ENCODE measurements at regions not wholly inside any gene's neighbourhood (a gene's known extent, or its start where the extent isn't known, plus 50 kb on each side); places are given as distances from the start of the nearest gene placed in this dataset.

DNA sequence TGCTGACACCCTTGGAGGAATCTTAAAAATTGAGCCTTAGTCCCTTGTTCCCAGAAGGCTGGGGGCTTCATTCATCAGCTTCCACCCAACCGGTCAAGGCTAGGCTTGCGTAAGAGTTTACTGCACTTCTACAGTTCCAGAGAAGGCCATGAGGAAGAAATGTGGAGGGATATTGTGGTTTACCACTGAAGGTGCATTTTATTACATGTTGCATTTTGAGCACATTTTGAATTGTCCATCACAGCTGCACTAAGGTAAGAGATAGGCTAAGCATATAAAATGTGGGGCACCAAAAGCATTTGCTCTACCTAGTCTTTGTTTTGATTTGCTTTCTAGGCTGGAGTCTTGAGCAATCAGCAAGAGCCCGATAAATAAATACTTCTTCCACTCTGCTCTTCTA lies 167.1 kb upstream of the PAPPA start:
- no peak for DNase-seq (ENCODE audit: low read depth)

DNA sequence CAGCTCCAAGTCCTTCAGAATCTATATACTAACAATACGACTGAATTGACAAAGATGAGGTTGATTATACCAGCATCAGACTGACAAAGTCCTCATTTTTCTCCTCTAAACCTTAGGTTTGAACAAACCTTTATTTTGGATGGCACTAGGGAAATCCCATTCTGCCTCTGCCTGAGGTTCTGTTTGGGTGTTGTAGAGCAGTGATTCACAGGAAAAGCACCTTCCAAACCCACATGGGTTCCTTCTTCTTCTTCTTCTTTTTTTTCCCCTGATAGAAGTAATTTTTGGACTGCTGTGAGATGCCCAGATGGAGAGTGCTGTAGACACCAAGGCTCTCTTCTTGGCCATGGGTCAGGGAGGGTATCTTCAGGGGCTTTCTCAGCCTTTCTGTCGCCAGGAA lies 164.9 kb upstream of the PAPPA start:
- no peak for DNase-seq (ENCODE audit: low read depth)

DNA sequence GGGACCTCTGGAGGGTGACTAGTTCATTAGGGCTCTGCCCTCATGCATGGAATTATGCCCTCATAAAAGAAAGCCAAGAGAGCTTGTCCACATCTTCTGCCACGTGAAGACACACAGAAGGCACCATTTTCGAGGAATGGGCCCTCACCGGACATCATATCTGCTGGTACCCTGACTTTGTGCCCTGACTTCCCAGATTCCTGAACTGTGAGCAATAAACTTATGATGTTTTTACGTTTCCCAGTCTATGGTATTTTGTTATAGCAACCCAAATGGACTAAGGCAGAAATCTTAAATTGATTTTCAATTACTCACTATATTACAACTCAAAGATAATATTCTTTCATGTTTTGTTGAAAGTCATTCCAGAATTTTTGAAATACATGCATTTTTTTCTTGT lies 163.8 kb upstream of the PAPPA start:
- DNase-seq (ENCODE audit: low read depth) = no peak

DNA sequence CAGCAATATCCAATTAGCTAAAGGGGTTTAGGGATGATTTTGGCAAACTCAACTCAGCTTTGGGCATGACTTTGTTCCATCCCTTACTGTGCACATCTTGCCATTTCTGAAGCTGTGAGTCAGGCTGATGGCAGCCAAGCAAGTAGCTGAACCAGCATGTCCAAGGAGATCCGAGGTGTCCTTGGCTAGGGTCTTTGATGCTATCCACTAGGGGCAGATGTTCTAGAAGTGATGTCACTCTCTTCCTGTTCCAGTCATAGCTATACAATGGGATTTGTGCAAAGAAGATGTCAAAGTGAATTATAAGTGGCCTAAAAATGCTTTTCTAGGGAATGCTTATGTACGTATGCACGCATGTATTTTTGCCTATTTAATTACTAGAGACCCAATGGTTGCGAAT lies 160.8 kb upstream of the PAPPA start:
- no peak for DNase-seq (ENCODE audit: low read depth)

DNA sequence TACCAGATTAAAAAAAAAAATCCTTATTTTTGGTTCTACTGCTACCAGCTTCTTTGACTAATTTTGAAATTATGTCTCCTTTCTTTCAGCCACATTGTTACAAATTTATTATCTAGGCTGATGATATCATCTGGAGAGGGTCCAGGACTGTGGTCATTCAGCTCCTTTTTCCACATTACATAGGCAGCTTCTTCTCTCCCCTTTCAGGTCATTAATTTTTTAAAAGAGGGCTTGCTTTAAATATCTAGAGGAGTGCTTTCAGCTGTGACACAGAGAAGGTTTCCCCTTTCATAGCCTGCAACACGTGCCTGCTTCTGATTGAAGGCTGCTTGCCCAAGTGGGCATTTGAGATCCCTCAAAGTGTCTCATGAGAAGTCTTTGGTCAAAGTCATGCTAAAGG lies 155.7 kb upstream of the PAPPA start:
- no peak for DNase-seq (ENCODE audit: low read depth)

DNA sequence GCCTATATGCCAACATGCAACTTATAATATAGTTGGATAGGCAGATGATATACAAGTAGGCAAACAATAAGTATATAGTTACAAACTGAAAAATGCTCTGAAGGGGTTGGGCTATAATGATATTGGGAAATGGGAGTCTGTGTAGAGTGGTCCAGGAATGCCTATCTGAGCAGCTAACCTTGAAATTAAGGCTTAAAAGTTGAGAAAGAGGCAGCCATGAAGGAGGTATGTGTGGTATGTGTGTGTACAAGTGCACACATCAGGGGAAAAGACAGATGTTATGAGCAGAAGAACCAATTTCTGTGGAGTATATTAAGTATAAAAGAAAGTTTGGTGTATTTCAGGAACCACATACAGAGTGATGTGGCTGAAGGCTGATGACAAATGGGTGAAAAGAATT lies 154.9 kb upstream of the PAPPA start:
- no peak for DNase-seq (ENCODE audit: low read depth)

DNA sequence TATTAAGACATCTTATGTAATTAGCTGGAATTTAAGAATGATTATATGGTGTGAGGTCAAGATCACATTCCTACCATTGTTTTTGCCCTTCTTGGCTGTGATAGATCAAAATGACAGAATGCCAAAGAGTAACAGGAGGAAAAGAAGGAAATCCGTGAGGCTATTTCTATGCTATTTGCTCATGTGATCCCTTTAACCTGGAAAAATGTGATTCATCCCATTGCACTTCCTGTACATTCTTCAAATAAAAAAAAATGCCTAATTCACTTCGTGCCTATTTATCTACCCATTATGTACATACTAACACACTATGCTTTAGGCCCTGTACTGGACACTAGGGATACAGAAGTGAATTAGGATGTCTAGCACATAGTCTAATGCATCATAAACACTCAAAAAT lies 154.1 kb upstream of the PAPPA start:
- no peak for DNase-seq (ENCODE audit: low read depth)

DNA sequence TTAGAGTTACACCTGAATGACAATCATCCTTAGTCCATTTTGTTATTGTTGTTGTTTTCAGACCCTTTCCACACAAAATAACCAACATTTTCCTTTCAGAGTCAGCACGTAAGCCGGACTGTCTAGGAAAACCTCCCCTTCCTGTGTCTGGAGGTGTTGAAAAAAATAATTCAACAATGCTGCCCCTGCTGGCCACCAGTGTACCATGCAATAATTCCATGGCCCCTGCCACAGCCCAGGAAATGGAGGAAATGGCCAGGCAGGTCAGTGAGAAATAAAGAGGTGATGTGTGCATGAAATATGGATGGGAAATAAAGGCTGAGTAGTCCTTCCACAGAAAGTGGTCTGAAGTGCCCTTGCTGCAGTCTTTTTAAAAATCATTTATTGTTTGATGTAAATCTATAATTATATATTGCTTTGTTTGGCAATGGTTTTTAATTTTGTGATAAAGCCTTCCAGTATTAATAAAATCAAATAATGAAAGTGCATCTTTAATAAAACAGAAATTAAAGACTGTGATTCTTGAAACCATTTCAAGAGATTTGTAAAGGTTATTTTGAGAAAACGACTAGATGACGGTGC lies 152.8 kb upstream of the PAPPA start:
- no peak for DNase-seq (ENCODE audit: low read depth)

DNA sequence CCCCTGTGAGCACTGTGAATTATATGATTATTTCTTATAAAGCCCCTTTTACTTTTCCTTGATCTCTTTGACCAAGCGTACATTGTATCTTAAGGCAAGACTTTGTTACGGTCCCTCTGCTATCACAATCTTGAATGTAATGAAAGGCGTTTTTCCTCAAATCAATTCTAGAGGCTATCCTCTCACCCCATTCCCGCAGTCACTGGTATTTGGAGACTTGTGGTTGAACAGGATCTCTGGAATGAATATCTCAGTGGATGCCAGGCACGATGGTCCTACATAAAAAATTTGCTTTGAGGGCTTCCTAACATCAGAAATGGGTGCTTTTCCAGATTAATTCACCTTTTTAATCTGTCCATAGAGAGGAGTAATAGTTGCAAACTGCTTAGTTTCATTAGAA lies 151.4 kb upstream of the PAPPA start:
- no peak for DNase-seq (ENCODE audit: low read depth)

DNA sequence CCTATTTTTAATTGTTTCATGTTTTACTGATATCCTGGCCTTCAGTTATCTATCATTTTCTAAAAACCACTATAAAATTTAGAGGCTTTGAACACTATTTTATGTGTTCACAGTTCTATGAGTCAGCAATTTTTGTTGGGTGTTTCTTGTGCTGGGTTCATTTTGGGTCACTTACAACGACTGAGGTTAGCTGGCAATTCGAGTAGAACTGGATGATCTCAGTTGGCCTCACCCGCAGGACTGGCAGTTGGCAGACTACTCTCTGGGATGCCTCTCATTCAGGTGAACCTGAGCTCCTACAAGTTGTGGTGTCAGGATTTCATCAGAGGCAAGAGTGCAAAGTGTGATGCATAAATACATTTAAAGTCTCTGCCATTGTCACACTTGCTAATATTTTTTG lies 151.0 kb upstream of the PAPPA start:
- no peak for DNase-seq (ENCODE audit: low read depth)

DNA sequence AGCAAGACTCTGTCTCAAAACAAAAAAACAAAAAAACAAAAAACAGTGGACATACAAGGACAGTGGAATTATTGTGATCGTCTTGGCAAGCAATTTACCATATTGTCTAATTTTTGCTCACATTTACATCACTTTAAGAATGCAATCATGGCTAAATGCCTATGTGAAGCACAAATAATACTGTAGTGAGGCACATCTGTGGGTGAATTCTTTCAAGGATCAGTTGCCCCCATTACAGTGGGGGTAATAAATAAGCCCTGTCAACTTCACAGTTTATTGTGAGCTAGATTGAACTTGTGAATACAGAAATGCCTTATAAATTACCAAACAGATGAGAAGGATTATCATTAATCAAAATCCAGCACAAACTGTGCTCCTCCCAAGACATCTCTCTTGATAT lies 150.2 kb upstream of the PAPPA start:
- no peak for DNase-seq (ENCODE audit: low read depth)

DNA sequence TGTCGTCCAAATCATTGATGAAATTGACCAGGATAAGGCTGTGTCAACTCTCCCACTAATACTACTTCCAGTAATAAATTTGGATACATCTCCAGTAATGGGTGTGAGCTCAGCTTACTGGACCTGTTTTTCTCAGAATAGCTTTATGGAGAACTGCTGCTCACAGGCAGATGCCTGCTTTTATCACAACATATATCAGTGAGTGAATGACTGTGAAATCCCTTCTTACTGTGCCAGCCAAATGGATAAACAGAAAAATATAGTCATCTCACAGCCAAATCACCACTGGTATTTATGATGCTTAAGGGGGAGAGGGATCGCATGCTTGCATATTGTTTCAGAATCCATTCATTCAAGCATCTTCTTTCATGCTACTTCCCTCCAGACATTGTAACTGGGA lies 148.4 kb upstream of the PAPPA start:
- no peak for DNase-seq (ENCODE audit: low read depth)

DNA sequence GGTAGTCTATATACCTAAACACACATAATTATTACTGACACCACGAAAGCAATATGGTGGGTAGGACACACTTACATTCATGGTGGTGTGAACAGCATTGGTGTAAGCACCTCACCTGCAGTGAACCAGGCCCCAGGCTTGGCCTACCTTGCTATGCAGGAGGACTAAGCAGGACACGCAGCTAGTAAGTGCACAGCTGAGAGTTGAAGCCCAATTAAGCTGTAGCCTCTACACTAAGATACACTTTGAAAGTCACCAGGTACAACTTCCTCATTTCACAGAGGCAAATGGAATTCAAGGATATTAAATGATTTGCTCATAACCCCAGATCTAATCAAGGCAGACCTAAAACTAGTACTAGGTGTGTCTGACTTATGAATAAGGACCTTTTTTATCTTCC lies 145.8 kb upstream of the PAPPA start:
- DNase-seq (ENCODE audit: low read depth) = no peak

DNA sequence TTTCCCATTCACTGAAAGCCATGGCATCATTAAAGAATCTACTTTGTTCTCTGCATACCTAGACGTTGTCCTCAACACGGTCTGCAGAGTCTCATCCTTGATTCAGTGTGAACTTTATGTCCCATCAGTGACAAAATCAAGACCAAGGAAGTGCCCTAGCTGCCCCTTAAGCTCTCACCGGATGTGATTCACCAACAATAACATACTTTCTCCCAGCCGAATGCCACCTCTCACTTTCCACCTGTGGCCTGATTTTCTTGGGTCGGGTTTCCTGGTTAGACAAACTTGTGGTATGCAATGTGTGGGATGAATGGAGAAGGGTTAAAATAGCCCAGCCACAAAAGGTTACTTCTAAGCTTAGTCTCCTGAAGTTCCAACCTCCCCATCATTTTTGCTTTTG lies 145.3 kb upstream of the PAPPA start:
- no peak for DNase-seq (ENCODE audit: low read depth)

DNA sequence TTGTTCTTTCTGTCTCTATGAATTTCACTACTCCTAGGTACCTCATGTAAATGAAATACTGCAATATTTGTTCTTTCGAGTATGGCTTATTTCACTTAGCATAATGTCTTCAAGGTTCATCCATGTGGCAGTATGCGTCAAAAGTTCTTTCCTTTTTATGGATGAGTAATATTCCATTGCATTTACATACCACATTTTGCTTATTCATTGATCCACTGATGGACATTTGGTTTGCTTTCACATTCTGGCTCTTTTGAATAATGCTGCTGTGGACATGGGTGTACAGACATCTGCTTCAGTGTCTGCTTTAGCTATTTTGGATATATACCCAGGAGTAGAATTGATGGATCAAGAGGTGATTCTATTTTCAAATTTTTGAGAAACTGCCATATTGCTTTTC lies 144.2 kb upstream of the PAPPA start:
- DNase-seq (ENCODE audit: low read depth) = no peak

DNA sequence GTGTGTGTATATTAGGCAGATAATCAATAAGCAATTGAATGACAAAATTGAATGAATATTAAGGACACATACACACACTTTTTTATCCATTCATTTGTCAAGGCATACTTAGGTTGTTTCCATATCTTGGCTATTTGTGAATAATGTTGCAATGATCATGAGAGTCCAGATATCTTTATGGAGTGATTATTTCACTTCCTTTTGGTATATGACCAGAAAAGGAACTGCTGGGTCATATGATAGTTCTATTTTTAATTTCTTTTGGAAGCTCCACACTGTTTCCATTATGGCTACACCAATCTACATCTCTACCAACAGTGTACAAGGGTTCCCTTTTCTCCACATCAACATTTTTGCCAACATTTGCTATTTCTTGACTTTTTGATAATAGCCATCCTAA lies 137.7 kb upstream of the PAPPA start:
- DNase-seq (ENCODE audit: low read depth) = no peak

DNA sequence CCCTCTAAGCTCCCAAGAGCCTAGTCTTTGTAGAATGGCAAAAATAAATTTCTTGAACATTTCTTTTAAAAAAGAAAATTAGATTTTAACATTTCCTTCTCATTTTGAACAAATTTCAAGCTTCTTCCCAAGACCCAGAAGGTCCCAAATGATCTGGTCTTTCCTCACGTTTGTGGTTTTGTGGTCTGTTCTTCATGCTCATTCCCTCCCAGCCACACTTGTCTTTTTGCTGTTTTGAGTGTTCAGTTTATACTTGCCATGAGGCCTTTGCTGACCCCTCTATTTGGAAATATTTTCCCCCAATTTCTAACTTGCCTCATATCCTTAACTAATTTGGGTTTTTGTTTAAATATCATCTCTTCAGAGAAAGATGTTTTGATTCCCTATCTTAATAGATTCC lies 133.4 kb upstream of the PAPPA start:
- no peak for DNase-seq (ENCODE audit: low read depth)

DNA sequence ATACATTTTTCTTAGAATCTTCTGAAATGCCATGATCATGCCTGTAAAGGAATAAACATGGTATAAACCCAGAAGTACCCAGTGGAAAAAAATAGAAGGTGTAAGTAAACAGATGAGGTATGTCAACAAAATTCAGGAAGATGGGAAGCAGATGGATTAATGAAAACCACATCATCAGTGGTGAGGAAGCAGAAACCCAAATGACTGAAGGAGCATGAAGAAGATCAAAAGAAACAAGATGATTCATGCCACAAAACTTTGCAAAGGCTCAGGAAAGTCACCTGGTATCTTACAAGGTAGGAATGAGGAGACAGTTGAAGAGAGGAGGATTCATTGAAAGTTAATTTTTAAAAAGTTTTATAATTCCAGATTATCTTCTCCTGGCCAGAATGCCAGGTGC lies 132.8 kb upstream of the PAPPA start:
- DNase-seq (ENCODE audit: low read depth) = no peak

DNA sequence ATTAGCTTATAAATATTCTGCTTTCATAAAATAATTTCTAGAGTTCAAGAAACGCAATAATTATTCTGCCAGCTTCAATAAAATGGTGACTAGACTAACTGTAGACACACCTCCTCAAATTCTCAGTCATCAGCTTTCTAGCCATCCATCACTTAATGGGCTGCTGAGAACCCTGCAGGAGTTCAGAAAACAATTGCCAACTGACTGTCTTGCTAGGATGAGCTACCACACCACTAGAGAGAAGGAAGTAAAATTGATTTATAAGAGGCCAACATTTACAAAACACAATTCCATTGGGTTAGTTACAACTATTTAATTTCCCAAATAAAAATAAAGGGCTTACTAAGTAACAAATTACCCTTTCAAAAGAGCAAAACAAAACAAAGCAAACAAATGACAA lies 126.5 kb upstream of the PAPPA start:
- peak; percentile 17 for DNase-seq (ENCODE audit: low read depth)

DNA sequence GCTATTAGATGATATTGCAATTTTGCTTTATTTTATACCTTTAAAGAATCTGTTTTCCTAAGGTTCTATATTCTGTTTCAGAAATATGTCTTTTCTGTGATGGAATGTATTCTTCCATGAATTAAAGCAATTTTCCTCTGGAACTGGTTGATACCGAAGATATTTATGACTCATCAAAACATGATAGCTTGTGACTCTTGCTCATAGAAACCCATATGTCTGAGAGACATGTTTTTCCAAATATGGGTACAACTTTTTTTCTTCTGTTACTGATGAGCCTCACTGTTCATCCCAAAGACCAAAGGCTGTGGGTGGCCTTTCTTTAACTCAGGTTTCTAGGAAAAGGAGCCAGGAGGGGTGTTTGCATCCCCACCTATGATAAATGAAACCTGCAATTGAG lies 126.1 kb upstream of the PAPPA start:
- DNase-seq (ENCODE audit: low read depth) = peak; percentile 52

DNA sequence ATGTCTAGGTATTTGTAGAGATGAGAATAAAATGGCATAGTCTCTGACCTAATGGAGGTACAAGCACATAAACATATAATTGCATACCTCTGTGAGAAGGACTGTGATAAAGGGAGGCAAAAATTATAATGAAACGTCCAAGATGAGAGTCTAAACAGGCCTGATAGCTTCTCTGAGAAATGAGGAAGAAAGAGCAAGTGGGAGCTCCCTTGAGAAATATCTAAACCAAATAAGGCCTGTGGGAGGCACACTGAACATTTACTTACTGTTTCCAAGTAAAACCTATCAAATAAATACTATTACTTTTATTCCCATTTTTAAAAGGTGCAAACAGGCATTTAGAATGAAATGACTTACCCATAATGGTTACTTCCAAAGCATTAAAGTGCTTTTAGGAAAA lies 125.6 kb upstream of the PAPPA start:
- DNase-seq (ENCODE audit: low read depth) = peak; percentile 14

DNA sequence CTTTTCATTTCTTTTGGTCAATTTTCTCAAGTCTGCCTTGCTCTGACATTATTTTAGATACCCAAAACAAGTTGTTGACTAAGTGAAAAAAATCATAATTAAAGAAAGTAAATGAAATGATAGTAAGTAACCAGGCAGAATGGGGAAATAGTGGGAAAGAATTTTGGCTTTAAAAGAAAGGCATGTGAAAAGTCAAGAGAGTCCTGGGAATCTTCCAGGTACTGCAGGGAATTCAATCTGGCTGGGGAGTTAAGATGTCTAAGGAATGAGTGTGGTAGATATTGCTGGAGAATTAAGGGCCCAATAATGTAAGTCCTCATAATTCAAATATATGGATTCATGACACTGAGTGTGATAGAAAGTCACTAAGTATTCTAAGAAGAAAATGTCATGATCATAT lies 123.1 kb upstream of the PAPPA start:
- DNase-seq (ENCODE audit: low read depth) = no peak

DNA sequence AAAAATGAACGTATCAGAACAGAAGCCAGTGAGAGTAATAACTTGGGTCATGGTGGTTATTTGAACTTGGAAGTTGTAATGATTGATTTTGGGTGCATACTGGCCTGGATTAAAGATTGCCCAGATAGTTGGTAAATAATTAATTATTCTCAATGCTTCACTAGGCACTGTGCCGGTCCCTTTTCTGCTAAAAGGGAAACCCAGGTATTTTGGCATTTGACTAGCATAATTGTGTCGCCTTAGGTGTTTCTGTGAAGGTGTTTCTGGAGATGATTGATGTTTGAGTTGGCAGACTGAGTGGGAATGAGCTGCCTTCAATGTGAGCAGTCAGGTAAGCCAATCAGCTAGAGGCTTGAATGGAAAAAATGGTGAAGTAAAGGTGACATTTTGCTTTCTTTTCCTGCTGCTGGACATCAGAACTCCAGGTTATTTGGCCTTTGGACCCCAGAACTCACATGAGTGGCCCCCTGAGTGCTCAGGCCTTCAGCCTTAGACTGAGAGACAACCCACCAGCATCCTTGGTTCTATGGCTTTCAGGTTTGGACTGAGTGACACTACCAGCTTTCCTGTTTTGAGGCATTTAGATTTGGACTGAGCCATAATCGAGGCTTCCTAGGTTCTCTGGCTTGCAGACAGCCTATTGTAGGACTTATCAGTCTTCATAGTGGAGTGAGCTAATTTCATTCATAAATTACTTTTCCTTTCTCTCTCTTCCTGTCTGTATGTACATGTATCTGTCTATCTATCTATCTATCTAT lies 120.7 kb upstream of the PAPPA start:
- DNase-seq (ENCODE audit: low read depth) = no peak

DNA sequence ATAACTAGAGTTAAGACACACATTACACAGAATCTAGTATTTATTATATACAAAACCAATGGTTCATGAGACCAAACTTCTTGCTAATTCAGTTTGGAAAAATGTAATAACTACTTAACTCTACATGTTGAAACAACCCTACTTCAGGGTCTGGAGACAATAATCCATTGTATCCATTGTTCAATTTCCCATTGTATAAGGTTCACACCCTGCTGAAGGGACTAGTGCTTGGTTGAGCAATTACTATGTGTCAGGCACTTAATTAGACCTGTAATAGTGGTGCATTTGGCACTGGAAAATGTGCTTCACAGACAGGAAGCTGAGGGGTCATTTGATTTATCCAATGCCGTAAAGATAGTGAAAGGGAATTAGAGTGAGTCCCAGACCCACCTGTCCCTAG lies 114.3 kb upstream of the PAPPA start:
- DNase-seq (ENCODE audit: low read depth) = no peak

Data from HS-27A (cell line).